GM21786 (cell line): ENCODE measurements at regions not wholly inside any gene's neighbourhood (a gene's known extent, or its start where the extent isn't known, plus 50 kb on each side); places are given as distances from the start of the nearest gene placed in this dataset.
"Not testable (repeated sequence)": the region's sequence is repeated elsewhere in the genome, so short reads cannot be mapped to it uniquely, and the experiment has no call there.

Experiments
- ATAC-seq: cut with Tn5 transposase; IDR thresholded peaks from one replicate; pipeline ENCODE4 v1.9.1; 2021; ENCODE audit not compliant: unreplicated experiment

- ATAC-seq, result no peak
Observed at GRCh38 chr10:113487154-113487553, 65.7 kb upstream of the HABP2 start.

- no peak for ATAC-seq
Observed at GRCh38 chr10:113488186-113488585, 64.7 kb upstream of the HABP2 start.

GRCh38 chr10:113489522-113489921, 63.3 kb upstream of the HABP2 start:
- ATAC-seq, result not testable (repeated sequence)

- no peak for ATAC-seq
Observed at GRCh38 chr10:113491967-113492565, 60.8 kb upstream of the HABP2 start.

- no peak for ATAC-seq
Observed at GRCh38 chr10:113493195-113493594, 59.7 kb upstream of the HABP2 start.

GRCh38 chr10:113493882-113494301, 59.0 kb upstream of the HABP2 start:
- no peak for ATAC-seq

- ATAC-seq, result no peak
Observed at GRCh38 chr10:113494761-113495160, 58.1 kb upstream of the HABP2 start.

GRCh38 chr10:113495553-113495952, 57.3 kb upstream of the HABP2 start:
- no peak for ATAC-seq

- ATAC-seq, result no peak
Observed at GRCh38 chr10:113496111-113497109, 56.4 kb upstream of the HABP2 start.

- no peak for ATAC-seq
Observed at GRCh38 chr10:113497198-113497597, 55.7 kb upstream of the HABP2 start.

- ATAC-seq, result no peak
Observed at GRCh38 chr10:113498997-113499396, 53.9 kb upstream of the HABP2 start.

- no peak for ATAC-seq
Observed at GRCh38 chr10:113499806-113500205, 53.0 kb upstream of the HABP2 start.

- ATAC-seq, result not testable (repeated sequence)
Observed at GRCh38 chr10:113501031-113501430, 51.8 kb upstream of the HABP2 start.
